Stimulated activated CD4-positive, alpha-beta T cell treated with anti-CD3 and anti-CD28 coated beads, Interleukin-4, amount 100 ng/mL, for 48 hours (primary cell): ENCODE measurements at regions not wholly inside any gene's neighbourhood (a gene's known extent, or its start where the extent isn't known, plus 50 kb on each side); places are given as distances from the start of the nearest gene placed in this dataset.
"Not testable (repeated sequence)": the region's sequence is repeated elsewhere in the genome, so short reads cannot be mapped to it uniquely, and the experiment has no call there.

ENCODE experiments used
- DNase-seq, 2 donors: peaks; one replicate each; pipeline ENCODE4 v3.0.0-alpha.2; 2020; ENCODE audit warnings: low read depth in 2 of 2

DNA sequence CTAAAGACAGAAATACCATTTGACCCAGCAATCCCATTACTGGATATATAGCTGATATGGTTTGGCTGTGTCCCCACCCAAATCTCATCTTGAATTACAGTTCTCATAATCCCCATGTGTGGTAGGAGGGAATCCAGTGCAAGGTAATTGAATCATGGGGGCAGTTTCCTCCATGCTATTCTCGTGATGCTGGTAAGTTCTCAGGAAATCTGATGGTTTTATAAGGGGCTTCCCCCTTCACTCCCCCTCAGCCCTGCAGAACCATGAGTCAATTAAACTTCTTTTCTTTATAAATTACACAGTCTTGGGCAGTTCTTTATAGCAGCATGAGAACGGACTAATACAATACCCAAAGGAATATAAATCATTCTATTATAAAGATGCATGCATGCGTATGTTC lies 184.6 kb upstream of the NR3C1 start:
- DNase-seq: not testable (repeated sequence)

DNA sequence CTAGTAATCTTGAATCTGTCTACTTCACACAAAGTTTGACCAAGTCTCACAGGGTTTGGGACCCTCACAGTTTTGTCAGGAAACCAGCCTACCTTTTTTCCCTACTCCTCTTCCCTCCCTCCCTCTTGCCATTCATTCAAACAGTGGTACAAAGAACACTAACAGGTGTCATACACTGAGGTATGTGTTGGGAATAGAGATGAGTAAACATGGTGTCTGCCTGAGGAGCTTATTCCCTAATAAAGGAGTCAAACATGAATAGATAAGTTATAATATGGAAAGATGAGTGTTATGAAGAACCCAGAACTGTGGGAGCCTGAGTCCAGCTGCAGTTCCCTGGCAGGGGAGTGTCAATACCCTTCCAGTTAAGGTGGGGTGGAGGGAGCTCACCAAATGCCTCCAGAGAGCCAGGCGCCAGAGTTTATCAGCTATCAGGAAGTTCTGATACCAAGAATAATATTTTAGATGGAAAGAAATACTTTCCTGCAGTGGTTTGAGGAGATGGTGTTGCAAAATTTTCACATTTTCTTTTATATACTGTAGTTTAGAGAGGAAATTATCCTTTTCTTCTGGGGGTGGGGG lies 183.4 kb upstream of the NR3C1 start:
- DNase-seq: no peak

DNA sequence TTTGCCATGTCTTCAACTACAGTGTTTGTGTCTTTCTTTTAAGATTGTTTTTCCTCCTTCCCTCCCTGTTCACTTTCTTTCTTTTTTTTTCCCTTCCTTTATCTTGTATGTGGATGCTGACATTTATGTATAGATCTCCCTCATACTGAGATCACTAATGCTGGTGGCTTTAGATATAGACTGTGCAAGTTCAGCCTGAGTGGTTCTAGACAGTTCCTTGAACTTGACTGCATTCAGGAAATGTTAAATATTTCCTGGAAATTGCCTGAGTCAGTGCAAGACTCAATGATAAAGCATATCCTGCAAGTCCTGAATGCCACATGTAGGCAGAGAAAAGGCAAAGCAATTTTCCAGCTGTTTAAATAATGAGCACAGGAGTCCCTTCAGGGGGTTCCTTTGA lies 182.5 kb upstream of the NR3C1 start:
- DNase-seq: no peak

DNA sequence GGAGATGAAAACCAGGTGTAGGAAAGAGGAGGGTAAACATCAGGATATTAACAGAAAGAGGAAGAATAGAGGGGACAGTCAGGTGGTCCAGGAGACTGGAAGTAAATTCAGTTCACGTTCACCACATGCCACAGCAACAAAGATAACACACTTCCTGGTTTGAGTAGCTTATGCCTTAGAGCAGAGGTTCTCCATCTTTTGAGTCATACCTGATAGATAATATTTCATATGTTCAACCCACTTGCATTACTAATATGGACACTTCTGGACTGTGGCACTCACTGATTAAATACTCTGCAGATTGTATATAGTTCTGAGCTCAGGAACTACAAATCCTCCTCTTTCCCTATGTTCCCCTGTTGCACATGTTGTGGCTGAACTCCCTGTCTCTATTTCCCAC lies 179.9 kb upstream of the NR3C1 start:
- DNase-seq: no peak

DNA sequence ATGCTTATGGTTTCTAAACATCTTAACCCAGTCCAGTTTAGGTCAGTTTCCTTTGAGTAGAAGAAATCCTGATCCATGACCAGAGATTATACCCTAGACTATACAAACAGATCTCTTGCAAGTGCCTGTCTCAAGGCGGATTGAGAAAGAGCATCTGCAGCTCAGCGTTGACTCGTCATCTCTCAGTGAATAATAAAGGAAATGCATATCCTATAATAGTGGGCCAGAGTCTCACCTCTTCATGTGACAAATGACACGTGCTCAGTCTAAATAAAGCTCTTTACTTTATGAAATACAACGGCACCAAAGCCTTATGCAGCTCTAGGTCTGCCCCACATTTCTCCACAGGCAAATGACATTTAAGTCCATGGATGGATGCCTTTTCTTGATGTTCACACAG lies 179.4 kb upstream of the NR3C1 start:
- DNase-seq: no peak

DNA sequence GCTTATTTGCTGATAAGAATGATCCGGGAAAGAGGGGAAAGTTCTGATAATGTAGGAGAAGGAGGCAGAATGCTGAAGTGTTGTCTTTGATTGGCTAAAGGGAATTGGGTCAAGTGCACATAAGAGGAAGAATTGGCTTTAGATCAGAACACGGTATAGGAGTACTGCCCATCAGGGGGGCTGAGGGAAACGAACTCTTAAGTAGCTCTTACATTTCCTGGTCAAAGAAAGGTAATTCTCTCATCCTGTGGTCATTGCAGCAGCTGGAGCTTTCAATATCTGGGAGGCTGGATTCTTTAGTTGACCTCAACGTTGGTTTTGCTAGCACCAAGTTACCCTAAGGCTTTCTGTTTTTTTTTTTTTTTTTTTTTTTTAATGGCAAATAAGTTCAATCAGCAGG lies 178.7 kb upstream of the NR3C1 start:
- no peak for DNase-seq

DNA sequence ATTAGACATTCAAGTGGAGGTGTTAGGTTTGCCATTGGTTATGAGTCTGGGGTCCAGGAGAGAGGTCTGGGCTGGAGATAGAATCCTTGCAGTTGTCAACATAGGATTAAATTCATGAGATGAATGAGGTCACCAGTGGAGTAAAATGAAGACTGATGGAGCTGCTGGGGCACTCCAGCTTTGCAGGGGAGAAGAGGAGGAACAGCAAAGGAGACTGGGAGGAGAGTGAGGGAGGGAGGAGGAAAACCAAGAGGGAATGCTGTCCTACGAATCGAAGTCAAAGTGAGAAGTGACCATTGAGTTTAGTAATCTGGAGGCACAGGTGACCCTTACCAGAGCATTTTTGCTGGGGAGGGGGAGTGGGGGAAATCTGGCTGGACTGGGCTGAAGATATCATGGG lies 178.2 kb upstream of the NR3C1 start:
- no peak for DNase-seq

DNA sequence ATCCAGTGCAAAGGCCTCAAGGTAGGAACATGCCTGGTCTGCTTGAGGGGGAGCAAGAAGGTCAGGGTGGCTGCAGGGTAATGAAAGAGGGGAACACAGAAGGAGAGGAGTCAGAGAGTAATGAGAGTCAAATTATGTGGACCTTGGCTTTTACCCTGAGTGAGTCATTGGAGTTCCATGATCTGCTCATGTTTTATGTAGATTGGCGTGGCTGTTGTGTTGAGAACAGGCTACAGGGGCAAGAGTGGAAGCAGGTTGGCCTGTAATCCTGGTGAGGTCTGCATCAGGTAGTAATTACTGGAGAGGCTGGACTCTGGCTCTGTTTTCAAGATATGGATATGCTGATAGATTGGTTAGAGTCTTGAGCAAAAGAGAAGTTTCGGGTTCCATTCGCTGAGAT lies 177.7 kb upstream of the NR3C1 start:
- no peak for DNase-seq

DNA sequence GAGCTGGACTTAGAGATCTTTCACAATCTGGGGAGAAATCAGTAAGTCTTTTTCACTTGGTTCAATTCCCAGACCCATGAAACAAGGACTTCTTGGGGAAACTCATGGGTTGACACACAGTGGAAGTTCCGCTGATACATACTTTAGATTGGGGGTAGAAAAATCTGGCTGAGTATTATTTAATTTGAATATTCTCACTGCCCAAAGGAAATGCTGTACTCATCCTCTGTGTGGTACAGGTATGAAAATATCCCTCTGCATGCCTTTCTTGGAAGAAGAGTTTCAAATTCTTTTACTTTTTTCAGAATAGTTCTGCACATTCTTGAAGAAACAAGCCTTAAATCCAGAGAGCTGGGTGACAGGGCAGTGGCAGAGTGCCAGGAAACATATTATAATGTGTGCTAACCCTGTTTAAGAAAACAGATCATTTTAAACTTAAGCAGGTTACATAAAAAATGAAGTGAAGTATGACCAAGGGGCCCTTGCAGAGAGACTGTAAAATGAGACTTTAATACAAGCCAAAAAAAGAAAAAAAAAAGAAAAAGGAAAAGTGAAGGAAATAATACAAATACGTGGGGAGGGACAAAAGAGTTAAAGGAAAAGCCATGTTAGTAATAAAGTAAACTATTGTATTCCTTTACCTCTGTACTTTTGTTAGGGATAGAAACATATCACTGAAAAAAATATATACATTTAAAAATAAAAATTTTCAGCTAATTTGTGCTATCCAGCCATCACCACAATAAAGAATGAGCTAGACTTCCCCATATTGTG lies 173.4 kb upstream of the NR3C1 start:
- DNase-seq: no peak

DNA sequence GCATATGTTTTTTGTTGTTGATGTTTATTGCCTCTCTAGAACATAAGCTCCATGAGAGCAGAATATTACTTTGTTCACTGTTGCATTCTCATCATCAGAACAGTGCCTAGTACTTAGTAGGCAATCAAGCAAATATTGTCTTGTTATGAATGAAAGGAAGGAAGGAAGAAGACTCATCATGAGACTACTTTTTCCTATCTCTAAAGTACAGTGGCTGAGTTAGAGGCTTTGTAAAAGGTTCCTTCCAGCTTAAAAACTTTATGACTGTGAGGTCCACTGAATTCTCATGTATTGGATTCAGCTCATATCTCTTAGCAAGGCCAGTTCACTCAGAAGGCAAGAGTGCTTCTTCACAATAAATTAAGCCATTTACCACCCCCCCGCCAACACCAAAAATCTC lies 171.8 kb upstream of the NR3C1 start:
- DNase-seq: no peak

DNA sequence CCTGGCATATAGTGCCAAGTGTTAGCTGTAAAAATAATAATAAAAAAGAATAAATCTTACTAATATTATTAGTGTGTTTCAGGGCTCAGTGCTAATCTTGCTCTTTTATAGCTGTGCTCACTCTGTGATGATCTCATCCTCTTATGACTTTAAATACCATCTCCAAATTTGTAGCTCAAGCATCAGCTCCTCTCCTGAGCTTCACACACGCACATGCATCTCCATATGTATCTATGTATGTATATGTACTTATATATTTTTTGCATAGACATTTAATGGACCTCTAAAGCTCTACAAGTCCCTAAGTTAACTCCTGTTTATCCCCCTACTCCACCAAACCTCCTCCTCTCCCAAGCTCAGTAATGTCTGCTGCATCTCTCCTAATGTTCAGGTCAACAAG lies 170.8 kb upstream of the NR3C1 start:
- no peak for DNase-seq

DNA sequence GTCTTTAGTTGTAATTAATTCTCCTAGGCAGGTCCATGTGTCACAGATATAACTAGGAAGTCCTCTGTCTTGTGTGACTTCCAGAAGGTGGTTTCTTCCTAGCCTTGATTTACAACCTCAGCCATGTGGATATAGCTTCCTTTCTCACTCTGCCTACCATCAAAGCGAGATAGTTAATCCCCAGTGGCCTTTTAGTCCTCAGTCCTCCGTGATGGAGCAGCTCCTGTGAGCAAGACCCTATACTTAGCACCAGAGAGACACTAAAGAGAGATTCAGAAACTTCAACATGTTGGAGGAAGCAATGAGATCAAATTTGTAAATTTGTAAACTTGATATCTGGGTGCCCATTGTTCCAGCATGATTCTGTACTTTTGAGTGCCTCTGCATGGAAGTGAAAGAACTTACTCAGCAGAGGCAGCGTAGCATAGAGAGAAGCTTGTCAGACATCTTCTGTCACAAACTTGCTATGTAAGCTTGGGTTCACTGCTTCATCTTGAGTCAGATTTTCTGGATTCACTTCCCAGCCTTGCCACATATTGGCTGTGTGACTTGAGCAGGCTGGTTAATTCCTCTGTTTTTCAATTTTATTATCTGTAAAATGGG lies 170.2 kb upstream of the NR3C1 start:
- DNase-seq: no peak

DNA sequence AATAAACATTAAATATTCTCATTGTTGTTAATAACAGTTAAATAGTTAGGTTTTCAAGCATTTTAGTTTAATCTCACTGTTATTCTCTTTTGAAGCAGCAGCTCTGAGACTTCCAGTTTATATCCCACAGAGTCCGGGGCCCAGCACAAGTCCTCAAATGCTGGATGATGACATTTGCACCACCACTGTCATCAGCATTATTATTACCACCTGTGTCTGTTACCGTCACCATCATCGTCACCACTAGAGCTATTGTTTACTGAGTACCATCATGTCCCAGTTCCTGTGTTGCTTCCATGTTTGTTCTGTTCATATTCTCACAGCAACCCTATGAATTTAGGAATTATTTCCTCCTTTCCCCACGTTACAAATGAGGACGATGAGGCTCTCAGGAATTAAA lies 169.2 kb upstream of the NR3C1 start:
- no peak for DNase-seq

DNA sequence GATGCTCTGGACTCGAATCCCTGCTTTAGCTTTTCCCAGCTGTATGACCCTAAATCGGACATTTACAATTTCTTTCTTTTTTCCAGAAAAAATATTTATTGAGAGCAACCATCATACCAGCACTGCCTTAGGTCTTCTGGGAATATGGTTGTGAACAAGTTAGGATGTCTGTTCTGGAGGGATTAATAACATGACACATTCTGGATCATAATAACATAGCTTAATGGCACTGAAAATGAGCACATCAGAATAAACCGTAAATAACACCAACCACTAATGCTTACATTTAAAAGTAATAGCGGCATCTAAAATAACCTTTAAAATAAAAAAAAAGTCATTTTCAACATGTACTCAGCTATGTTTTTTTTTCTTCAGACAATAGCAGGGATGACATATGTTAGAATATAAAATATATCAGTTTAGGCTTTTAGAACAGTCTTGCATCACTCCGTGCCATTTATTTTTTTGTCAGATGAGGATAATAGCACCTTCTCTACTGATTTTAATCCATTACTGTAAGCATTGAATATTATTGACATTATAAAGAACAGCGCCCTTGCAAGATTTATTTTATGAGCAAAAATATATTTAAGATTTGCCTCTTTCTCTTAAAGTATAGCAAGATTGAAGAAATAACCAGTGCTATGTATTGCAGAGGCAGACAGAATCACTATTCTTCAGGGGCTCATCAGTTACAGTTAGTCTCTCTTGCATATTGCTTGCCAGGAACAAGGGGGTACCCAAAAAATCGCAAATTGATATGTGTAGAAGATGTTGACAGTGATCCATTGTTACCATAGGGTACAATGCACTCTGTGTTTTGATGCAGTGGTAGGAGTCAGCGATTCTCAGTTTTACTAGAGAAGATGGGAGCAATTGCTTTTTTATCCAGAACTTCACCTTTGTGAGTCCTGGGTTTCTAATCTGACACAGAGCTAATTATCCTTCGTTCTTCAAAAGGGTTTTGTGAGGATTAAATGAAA lies 168.4 kb upstream of the NR3C1 start:
- DNase-seq: no peak

DNA sequence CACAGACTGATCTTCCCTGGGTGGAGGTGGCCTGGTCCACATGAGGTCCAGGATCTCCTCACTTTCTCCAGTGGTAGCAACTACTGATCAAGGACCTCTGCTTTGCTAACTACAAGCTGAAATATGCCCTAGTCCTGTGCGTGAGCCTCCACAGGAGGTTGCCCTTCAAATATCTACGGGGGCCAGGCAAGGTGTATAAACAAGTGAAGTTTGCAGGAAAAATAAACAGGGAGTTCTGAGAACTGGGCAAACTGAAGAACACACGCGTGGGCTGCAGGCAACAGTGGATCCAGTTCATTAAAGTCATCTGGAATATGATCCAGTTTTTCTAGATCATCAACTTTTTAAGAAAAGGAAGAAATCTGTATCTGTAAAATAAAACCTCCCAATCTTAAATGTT lies 167.5 kb upstream of the NR3C1 start:
- no peak for DNase-seq

DNA sequence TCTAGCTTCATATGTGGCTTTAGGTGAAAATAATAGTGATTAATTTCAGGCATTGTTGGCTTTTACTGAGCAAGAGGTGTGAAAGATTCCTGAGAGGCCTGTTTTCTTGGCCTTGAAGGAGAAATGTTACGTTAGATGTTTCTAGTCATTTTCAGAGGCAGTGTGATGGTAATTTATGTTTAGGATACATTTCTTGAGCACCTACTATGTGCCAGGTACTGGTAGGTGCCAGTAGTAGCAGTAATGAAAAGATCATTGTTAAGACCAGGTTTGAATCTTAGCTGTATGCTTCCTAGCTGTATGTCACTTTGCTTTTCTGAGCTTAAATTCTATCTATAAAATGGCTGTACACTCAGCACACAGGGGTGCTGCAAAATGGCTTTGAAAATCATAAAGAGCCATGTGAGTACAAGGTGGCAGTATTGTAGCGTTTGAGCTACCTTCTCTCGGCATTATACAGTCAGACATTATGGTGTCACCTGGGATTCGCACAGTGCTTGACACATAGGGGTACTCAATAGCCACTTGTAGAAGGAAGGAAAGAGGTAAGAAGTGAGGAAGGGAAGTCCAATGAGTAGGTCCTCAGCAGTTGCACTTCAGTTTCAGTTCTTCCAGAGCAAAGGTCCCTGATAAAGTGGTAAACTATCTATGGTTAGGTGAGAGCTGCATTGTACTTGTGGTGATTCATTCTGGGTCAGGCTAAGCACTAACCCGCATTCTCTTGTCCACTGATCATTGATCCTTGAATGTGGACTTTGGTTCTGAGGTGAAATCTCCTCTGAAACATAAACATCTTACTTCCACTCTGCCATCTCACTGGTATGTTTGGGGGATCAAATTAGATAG lies 166.5 kb upstream of the NR3C1 start:
- DNase-seq: no peak

DNA sequence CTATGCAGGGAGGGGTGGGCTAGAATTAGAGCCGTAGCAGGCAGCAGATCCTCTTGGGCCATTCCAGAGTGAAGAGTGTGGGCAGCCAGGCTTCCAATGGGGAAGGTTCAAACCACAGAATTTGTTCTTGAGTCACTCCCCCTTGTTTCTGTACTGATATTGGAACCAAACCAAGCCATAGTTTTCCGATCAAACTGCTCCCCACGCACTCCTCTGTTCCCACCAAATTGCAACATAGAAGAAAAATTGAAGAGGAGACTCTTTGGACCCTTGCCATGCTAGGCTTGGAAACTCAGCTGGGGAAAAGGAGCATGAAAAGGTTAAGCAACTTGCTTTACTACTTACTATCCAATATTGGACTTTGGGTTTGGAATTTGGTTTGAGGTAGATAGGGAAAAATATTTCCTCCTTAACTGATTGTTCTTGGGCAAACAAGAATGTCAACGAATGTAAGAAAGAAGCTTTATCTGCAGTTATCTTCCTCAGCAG lies 165.8 kb upstream of the NR3C1 start:
- no peak for DNase-seq

DNA sequence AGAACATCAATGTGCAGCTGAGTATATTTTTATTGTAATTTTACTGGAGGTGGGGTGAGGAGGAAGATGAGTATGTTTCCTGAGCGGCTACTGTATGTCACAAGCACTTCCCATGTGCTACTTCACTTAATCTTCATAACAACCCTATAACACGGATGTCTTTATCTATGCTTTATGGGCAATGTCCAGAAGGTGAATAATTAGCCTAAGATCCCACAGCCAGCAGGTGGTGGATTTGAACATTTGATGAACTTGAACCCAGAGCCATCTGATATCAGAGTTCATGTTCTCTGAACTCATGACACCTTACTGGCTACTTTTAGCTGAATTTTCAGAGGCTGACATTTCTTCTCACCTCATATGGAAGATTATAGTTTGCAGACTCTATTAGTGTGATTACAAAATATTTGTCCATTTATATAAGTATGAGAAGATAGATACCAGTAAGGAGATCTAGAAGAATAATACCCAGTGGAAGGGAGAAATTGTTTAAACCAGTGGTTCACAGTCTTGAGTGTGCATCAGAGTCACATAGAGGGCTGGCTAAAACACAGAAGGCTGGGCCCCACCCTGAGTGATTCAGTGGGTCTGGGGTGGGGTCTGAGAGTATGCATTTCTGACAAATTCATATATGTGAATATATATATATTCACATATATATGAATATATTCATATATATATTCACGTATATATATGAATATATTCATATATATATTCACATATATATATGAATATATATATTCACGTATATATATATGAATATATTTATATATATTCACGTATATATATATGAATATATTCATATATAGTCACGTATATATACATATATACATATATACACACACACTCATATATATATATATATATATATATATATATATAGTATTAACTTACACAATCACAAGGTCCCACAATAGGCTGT lies 164.4 kb upstream of the NR3C1 start:
- DNase-seq: no peak

DNA sequence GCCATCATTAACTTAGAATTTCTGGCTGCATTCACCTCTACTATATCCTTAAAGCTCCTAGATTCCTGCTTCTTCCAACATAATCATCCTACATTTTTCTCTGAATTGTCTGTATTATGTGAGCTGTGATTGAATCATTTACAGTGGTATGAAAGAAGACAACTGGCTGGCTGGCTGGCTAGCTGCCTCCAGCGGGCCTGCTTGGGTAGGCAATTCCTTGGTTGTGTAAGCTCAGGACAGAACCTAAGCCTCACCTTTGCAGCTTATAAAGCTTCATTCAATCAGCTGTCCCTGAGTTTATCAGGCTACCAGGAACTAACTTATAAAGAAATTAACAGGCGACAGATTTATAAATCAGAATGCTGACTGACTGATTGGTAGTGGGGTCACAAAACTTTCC lies 162.7 kb upstream of the NR3C1 start:
- DNase-seq: no peak

DNA sequence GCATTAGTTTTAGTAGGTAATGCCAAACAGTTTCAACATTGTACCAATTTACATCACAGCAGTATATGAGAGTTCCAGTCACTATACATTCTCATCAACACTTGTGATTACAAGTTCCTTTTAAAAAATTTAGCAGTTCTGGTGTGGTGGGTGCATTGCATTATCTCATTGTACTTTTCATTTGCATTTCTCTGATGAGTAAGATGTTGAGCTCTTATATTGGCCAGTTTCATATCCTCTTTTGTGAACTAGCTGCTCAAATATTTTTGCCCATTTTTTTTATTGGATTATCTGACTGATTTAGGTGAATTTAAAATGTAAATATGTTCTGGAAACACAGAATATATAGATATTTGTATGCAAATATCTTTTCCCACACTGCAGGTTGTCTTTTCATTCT lies 160.9 kb upstream of the NR3C1 start:
- no peak for DNase-seq
